ENCODE measurements at regions not wholly inside any gene's neighbourhood (a gene's known extent, or its start where the extent isn't known, plus 50 kb on each side); places are given as distances from the start of the nearest gene placed in this dataset.

- no peak for DNase-seq
These were observed 166.1 kb downstream of the BCOR start for GRCh38 chrX:39931529-39932282.

GRCh38 chrX:39935411-39936064, 162.2 kb downstream of the BCOR start:
- DNase-seq = no peak

GRCh38 chrX:39936886-39937770, 160.6 kb downstream of the BCOR start:
- no peak for DNase-seq

GRCh38 chrX:39938466-39938865, 159.3 kb downstream of the BCOR start:
- DNase-seq = no peak

GRCh38 chrX:39939678-39940077, 158.1 kb downstream of the BCOR start:
- DNase-seq = no peak

GRCh38 chrX:39941332-39941920, 156.3 kb downstream of the BCOR start:
- DNase-seq = no peak

- no peak for DNase-seq
These were observed 153.3 kb downstream of the BCOR start for GRCh38 chrX:39944416-39944815.

- no peak for DNase-seq
These were observed 152.0 kb downstream of the BCOR start for GRCh38 chrX:39945709-39946108.

GRCh38 chrX:39946822-39947221, 150.9 kb downstream of the BCOR start:
- no peak for DNase-seq

- no peak for DNase-seq
These were observed 149.2 kb downstream of the BCOR start for GRCh38 chrX:39948582-39948981.

- no peak for DNase-seq
These were observed 147.6 kb downstream of the BCOR start for GRCh38 chrX:39950018-39950688.

GRCh38 chrX:39952989-39953388, 144.8 kb downstream of the BCOR start:
- DNase-seq = no peak

- DNase-seq = no peak
These were observed 143.9 kb downstream of the BCOR start for GRCh38 chrX:39953879-39954278.

GRCh38 chrX:39954851-39955250, 142.9 kb downstream of the BCOR start:
- no peak for DNase-seq

- no peak for DNase-seq
These were observed 142.1 kb downstream of the BCOR start for GRCh38 chrX:39955625-39956024.

GRCh38 chrX:39956803-39957394, 140.9 kb downstream of the BCOR start:
- DNase-seq = no peak

- no peak for DNase-seq
These were observed 139.8 kb downstream of the BCOR start for GRCh38 chrX:39957816-39958566.

- no peak for DNase-seq
These were observed 138.9 kb downstream of the BCOR start for GRCh38 chrX:39958850-39959249.

- DNase-seq = no peak
These were observed 137.5 kb downstream of the BCOR start for GRCh38 chrX:39960219-39960618.

GRCh38 chrX:39961441-39961840, 136.3 kb downstream of the BCOR start:
- DNase-seq = no peak
